WTC11 (cell line): ENCODE measurements at regions not wholly inside any gene's neighbourhood (a gene's known extent, or its start where the extent isn't known, plus 50 kb on each side); places are given as distances from the start of the nearest gene placed in this dataset.

ENCODE experiments used
- ATAC-seq: fragments of 200-7000 bp; cut with Tn5 transposase; 2 replicates; pipeline ENCODE4 v1.10.0; 2021; ENCODE audit warnings: mild to moderate bottlenecking, moderate library complexity
- CTCF ChIA-PET: fragments of 300-600 bp; sonication (Branson Sonifier 250); formaldehyde crosslinking; loops from one replicate; lab custom pipeline; 2021; ENCODE audit warnings: antibody characterized with exemption; lab: Charles Lee
- POLR2A ChIA-PET: fragments of 350-600 bp; sonication (Branson Sonifier 250); formaldehyde crosslinking; loops from one replicate; lab custom pipeline; 2021; ENCODE audit warnings: antibody characterized with exemption; lab: Charles Lee
- DNase-seq: peaks from one replicate; pipeline ENCODE4 v3.0.0; 2021; ENCODE audit warnings: low spot score
- H3K27ac Mint-ChIP-seq: 2 replicates; pipeline ENCODE4 v1.8.0; 2021; ENCODE audit warnings: mixed read lengths
- H3K27me3 Mint-ChIP-seq: 2 replicates; pipeline ENCODE4 v1.8.0; 2021; ENCODE audit warnings: low read depth, mild to moderate bottlenecking, moderate library complexity, mixed read lengths
- H3K36me3 Mint-ChIP-seq: 2 replicates; pipeline ENCODE4 v1.8.0; 2021; ENCODE audit warnings: mixed read lengths
- H3K4me1 Mint-ChIP-seq: 2 replicates; pipeline ENCODE4 v1.8.0; 2022; ENCODE audit warnings: mixed read lengths
- H3K4me3 Mint-ChIP-seq: 2 replicates; pipeline ENCODE4 v1.8.0; 2021; ENCODE audit warnings: mild to moderate bottlenecking, moderate library complexity, mixed read lengths
- H3K9me3 Mint-ChIP-seq: 2 replicates; pipeline ENCODE4 v1.8.0; 2021; ENCODE audit warnings: mixed read lengths
- ESRRA ChIP-seq: sonication (generic); formaldehyde crosslinking; IDR thresholded peaks from 2 replicates; pipeline ENCODE4 v1.8.1; 2022; ENCODE audit warnings: mild to moderate bottlenecking, missing genetic modification reagents, borderline replicate concordance
- ETV6 ChIP-seq: sonication (generic); formaldehyde crosslinking; IDR thresholded peaks from 2 replicates; pipeline ENCODE4 v1.8.1; 2022; ENCODE audit warnings: mild to moderate bottlenecking, missing genetic modification reagents
- FOXP4 ChIP-seq: sonication (generic); formaldehyde crosslinking; IDR thresholded peaks from 2 replicates; pipeline ENCODE4 v1.8.0; 2022; ENCODE audit warnings: mild to moderate bottlenecking, missing genetic modification reagents
- HMGA2 ChIP-seq: fragments of 250-450 bp; sonication (Bioruptor Pico); IDR thresholded peaks from 2 replicates; pipeline ENCODE4 v1.4.0; 2021; ENCODE audit warnings: mild to moderate bottlenecking, moderate library complexity
- IRF2 ChIP-seq: sonication (generic); formaldehyde crosslinking; IDR thresholded peaks from 2 replicates; pipeline ENCODE4 v1.8.0; 2022; ENCODE audit warnings: low read depth, missing genetic modification reagents, borderline replicate concordance
- JAZF1 ChIP-seq: fragments of 250-450 bp; sonication (Bioruptor Pico); IDR thresholded peaks from 2 replicates; pipeline ENCODE4 v1.9.0; 2021; ENCODE audit warnings: moderate library complexity, mild to moderate bottlenecking, inconsistent platforms
- KAT7 ChIP-seq: sonication (generic); formaldehyde crosslinking; IDR thresholded peaks from 2 replicates; pipeline ENCODE4 v1.8.1; 2023; ENCODE audit warnings: missing genetic modification reagents, mild to moderate bottlenecking, borderline replicate concordance
- MXD4 ChIP-seq: fragments of 250-450 bp; sonication (Bioruptor Pico); IDR thresholded peaks from 2 replicates; pipeline ENCODE4 v1.8.0; 2021; ENCODE audit warnings: mild to moderate bottlenecking, moderate library complexity, borderline replicate concordance
- MYBL2 ChIP-seq: sonication (generic); formaldehyde crosslinking; IDR thresholded peaks from 2 replicates; pipeline ENCODE4 v1.8.1; 2023; ENCODE audit warnings: mild to moderate bottlenecking, moderate library complexity, missing genetic modification reagents
- NFATC4 ChIP-seq: fragments of 250-450 bp; sonication (Bioruptor Pico); IDR thresholded peaks from 2 replicates; pipeline ENCODE4 v1.9.0; 2021; ENCODE audit warnings: mild to moderate bottlenecking
- NR1H2 ChIP-seq: sonication (generic); formaldehyde crosslinking; IDR thresholded peaks from 2 replicates; pipeline ENCODE4 v1.9.0; 2021; ENCODE audit warnings: mild to moderate bottlenecking, moderate library complexity, missing genetic modification reagents
- NR2C2 ChIP-seq: sonication (generic); formaldehyde crosslinking; IDR thresholded peaks from 2 replicates; pipeline ENCODE4 v1.8.0; 2022; ENCODE audit warnings: mild to moderate bottlenecking, missing genetic modification reagents
- RORB ChIP-seq: fragments of 250-450 bp; sonication (Bioruptor Pico); IDR thresholded peaks from 2 replicates; pipeline ENCODE4 v1.9.0; 2021; ENCODE audit warnings: mild to moderate bottlenecking
- TCF7 ChIP-seq: sonication (generic); formaldehyde crosslinking; IDR thresholded peaks from 2 replicates; pipeline ENCODE4 v1.8.0; 2022; ENCODE audit warnings: mild to moderate bottlenecking, low read depth, missing genetic modification reagents, moderate library complexity
- TEAD4 ChIP-seq: sonication (generic); formaldehyde crosslinking; IDR thresholded peaks from 2 replicates; pipeline ENCODE4 v1.8.0; 2022; ENCODE audit warnings: mild to moderate bottlenecking, missing genetic modification reagents
- ZNF121 ChIP-seq: sonication (generic); formaldehyde crosslinking; IDR thresholded peaks from 2 replicates; pipeline ENCODE4 v1.8.0; 2023; ENCODE audit warnings: missing genetic modification reagents
- ZNF263 ChIP-seq: sonication (generic); formaldehyde crosslinking; IDR thresholded peaks from 2 replicates; pipeline ENCODE4 v1.8.1; 2022; ENCODE audit warnings: low read depth, mild to moderate bottlenecking, moderate library complexity, missing genetic modification reagents
- ZNF317 ChIP-seq: sonication (generic); formaldehyde crosslinking; IDR thresholded peaks from 2 replicates; pipeline ENCODE4 v1.8.1; 2023; ENCODE audit warnings: low read depth, mild to moderate bottlenecking, moderate library complexity, missing genetic modification reagents, borderline replicate concordance
- ZNF423 ChIP-seq: fragments of 250-450 bp; sonication (Bioruptor Pico); IDR thresholded peaks from 2 replicates; pipeline ENCODE4 v2.1.2; 2022; ENCODE audit warnings: mild to moderate bottlenecking, moderate library complexity
- TF ChIP-seq, protein P1 (sequence below): sonication (generic); formaldehyde crosslinking; IDR thresholded peaks from 2 replicates; pipeline ENCODE4 v1.8.0; 2023; ENCODE audit warnings: missing genetic modification reagents
- TF ChIP-seq, protein P2 (sequence below): fragments of 200-600 bp; IDR thresholded peaks from 2 replicates; pipeline ENCODE4 v1.8.0; 2022; ENCODE audit warnings: antibody characterized with exemption
- TF ChIP-seq, protein P3 (sequence below): sonication (generic); formaldehyde crosslinking; IDR thresholded peaks from 2 replicates; pipeline ENCODE4 v1.8.0; 2022; ENCODE audit warnings: mild to moderate bottlenecking, missing genetic modification reagents
- TF ChIP-seq, protein P4 (sequence below): sonication (generic); formaldehyde crosslinking; IDR thresholded peaks from 2 replicates; pipeline ENCODE4 v1.8.1; 2023; ENCODE audit warnings: mild to moderate bottlenecking, missing genetic modification reagents, moderate library complexity
- TF ChIP-seq, protein P5 (sequence below): sonication (generic); formaldehyde crosslinking; IDR thresholded peaks from 2 replicates; pipeline ENCODE4 v1.8.1; 2023; ENCODE audit warnings: mild to moderate bottlenecking, missing genetic modification reagents, moderate library complexity

- Mint-ChIP-seq H3K4me1 (no peaks in the 10 kb centered on the region), H3K36me3 (no peaks in the 10 kb centered on the region), H3K27ac (no peak overlapping the region), H3K4me3 (no peak overlapping the region), H3K27me3 (no peaks in the 10 kb centered on the region), H3K9me3 (no peaks in the 10 kb centered on the region)
- POLR2A ChIA-PET, result no interaction called here
- CTCF ChIA-PET, result interaction anchor here (0.9 to 1.8 kb wide), 9 partner anchors 9 to 402 kb away, joined by 3 to 10 read pairs (median 4); no protein-coding TSS in a partner anchor
- ATAC-seq (peak; percentile 50), DNase-seq (peak; percentile 28)
- TF ChIP-seq, protein P1, sequence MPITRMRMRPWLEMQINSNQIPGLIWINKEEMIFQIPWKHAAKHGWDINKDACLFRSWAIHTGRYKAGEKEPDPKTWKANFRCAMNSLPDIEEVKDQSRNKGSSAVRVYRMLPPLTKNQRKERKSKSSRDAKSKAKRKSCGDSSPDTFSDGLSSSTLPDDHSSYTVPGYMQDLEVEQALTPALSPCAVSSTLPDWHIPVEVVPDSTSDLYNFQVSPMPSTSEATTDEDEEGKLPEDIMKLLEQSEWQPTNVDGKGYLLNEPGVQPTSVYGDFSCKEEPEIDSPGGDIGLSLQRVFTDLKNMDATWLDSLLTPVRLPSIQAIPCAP (CRISPR knock-in tag), result no peak
- TF ChIP-seq TCF7 (CRISPR knock-in tag), result no peak
- TF ChIP-seq KAT7, result no peak
- no peak for TF ChIP-seq HMGA2 (CRISPR knock-in tag)
- no peak for TF ChIP-seq NFATC4
- TF ChIP-seq, protein P2, sequence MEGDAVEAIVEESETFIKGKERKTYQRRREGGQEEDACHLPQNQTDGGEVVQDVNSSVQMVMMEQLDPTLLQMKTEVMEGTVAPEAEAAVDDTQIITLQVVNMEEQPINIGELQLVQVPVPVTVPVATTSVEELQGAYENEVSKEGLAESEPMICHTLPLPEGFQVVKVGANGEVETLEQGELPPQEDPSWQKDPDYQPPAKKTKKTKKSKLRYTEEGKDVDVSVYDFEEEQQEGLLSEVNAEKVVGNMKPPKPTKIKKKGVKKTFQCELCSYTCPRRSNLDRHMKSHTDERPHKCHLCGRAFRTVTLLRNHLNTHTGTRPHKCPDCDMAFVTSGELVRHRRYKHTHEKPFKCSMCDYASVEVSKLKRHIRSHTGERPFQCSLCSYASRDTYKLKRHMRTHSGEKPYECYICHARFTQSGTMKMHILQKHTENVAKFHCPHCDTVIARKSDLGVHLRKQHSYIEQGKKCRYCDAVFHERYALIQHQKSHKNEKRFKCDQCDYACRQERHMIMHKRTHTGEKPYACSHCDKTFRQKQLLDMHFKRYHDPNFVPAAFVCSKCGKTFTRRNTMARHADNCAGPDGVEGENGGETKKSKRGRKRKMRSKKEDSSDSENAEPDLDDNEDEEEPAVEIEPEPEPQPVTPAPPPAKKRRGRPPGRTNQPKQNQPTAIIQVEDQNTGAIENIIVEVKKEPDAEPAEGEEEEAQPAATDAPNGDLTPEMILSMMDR, result peak; percentile 47
- no peak for TF ChIP-seq ZNF423
- no peak for TF ChIP-seq FOXP4
Measured at GRCh38 chrX:149286940-149287349, 218.2 kb downstream of the IDS start.

DNA sequence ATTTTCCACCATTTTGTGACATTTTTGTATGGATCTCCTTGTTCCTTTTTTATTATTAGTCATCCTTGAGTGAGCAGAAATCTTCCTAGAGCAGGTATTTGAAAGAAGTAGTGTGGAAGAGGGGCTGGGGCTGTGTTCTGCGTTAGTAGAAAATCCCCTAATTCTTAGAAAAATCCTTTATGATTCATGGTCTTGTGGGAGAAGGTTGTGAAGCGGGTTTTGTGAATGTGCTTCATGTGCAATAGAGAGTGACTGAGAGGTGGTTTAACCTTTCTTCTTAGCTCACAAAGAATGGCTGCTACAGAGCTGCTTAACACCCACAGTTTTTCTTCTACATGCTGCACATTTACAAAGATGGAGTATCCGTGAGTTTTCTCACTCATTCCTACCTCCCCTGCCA lies 220.5 kb downstream of the IDS start:
- Mint-ChIP-seq H3K27ac (no peak overlapping the region), H3K4me1 (no peaks in the 10 kb centered on the region), H3K36me3 (no peaks in the 10 kb centered on the region), H3K9me3 (no peaks in the 10 kb centered on the region), H3K4me3 (no peak overlapping the region), H3K27me3 (no peaks in the 10 kb centered on the region)
- TF ChIP-seq, protein P3, sequence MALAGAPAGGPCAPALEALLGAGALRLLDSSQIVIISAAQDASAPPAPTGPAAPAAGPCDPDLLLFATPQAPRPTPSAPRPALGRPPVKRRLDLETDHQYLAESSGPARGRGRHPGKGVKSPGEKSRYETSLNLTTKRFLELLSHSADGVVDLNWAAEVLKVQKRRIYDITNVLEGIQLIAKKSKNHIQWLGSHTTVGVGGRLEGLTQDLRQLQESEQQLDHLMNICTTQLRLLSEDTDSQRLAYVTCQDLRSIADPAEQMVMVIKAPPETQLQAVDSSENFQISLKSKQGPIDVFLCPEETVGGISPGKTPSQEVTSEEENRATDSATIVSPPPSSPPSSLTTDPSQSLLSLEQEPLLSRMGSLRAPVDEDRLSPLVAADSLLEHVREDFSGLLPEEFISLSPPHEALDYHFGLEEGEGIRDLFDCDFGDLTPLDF (CRISPR knock-in tag), result no peak
- TF ChIP-seq, protein P4, sequence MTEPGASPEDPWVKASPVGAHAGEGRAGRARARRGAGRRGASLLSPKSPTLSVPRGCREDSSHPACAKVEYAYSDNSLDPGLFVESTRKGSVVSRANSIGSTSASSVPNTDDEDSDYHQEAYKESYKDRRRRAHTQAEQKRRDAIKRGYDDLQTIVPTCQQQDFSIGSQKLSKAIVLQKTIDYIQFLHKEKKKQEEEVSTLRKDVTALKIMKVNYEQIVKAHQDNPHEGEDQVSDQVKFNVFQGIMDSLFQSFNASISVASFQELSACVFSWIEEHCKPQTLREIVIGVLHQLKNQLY (CRISPR knock-in tag), result no peak
- TF ChIP-seq ZNF121 (CRISPR knock-in tag) (no peak), HMGA2 (CRISPR knock-in tag) (no peak), NR1H2 (CRISPR knock-in tag) (no peak), IRF2 (CRISPR knock-in tag) (no peak), ESRRA (CRISPR knock-in tag) (no peak)
- TF ChIP-seq, protein P5, sequence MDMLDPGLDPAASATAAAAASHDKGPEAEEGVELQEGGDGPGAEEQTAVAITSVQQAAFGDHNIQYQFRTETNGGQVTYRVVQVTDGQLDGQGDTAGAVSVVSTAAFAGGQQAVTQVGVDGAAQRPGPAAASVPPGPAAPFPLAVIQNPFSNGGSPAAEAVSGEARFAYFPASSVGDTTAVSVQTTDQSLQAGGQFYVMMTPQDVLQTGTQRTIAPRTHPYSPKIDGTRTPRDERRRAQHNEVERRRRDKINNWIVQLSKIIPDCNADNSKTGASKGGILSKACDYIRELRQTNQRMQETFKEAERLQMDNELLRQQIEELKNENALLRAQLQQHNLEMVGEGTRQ (CRISPR knock-in tag), result no peak
- ChIA-PET POLR2A (no interaction called here), CTCF (interaction anchor here (2.4 kb wide), 1 partner anchor 186 kb away, joined by 6 read pairs; no protein-coding TSS in a partner anchor)
- ATAC-seq (no peak), DNase-seq (no peak)

DNA sequence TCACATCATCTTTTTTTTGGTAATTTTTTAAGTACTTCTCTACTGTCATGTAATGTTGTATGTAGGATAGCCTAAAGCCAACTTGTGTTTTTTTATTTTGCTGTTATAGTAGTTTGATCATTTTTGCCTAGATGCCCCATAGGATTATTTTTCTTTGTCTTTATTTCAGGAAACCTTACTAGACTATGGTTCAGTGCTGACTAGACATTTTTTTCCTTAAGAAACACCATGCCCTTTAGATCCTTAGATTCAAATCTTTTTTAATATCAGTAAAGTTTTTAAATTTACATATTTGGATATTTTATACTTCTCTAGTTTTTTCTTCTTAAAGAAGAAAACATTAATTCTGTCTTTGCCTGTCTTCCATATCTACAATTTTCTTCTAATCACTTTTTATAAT lies 221.3 kb downstream of the IDS start:
- no peak for DNase-seq
- ChIA-PET POLR2A (no interaction called here), CTCF (interaction anchor here (2.4 kb wide), 1 partner anchor 187 kb away, joined by 6 read pairs; no protein-coding TSS in a partner anchor)
- TF ChIP-seq JAZF1 (CRISPR knock-in tag) (no peak), HMGA2 (CRISPR knock-in tag) (no peak), ETV6 (CRISPR knock-in tag) (no peak), ZNF317 (CRISPR knock-in tag) (no peak), ZNF263 (CRISPR knock-in tag) (no peak), MXD4 (CRISPR knock-in tag) (no peak), NR2C2 (no peak), TEAD4 (CRISPR knock-in tag) (no peak), RORB (CRISPR knock-in tag) (no peak), MYBL2 (CRISPR knock-in tag) (no peak)
- TF ChIP-seq, protein P2, result no peak

More for the DNA sequence above, 221.3 kb downstream of the IDS start:
- no peaks in the 10 kb centered on the region for H3K4me1 Mint-ChIP-seq
- H3K27me3 Mint-ChIP-seq, result no peaks in the 10 kb centered on the region
- ATAC-seq, result no peak
- H3K27ac Mint-ChIP-seq, result no peak overlapping the region
- no peak overlapping the region for H3K4me3 Mint-ChIP-seq
- no peaks in the 10 kb centered on the region for H3K36me3 Mint-ChIP-seq
- no peaks in the 10 kb centered on the region for H3K9me3 Mint-ChIP-seq
